ENCODE measurements at regions not wholly inside any gene's neighbourhood (a gene's known extent, or its start where the extent isn't known, plus 50 kb on each side); places are given as distances from the start of the nearest gene placed in this dataset.

DNA sequence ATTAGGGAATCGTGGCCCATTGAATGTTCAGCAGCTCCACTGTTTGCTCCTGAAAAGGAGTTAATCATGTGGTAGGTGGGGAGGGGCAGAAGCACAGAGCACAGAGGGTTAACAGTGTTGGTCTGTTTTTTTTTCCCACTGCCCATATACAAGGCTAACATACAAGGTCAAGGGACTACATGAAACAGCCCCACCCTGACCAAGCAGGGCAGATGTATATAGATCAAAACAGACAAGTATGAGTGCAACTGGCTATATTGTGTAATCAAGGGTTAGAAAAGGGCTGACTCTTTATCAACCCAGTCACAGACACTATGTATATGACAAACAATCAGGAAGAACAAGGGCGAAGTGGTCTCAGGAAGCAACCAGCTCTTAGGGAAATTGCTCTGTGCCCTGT is 186.6 kb upstream of the CDH11 start:
- no peak for DNase-seq

DNA sequence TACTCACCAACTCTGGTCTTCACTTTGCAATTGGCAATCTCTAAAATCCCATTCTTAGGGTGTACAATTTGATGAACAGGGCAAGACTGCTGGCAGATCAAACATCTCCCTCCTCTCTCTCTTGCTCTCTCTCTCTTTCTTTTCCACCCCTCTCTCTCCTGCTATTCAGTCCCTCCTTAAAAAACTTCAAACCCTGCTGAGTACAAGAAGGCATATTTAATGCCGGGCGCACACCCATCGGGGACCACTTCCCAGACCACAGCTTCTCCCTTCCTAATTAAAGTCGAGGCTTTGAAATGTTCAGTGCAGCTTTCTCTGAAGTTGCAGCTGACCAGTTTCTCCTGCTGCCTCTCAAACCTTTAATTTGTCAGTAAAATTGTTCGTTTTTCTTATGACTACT is 185.4 kb upstream of the CDH11 start:
- DNase-seq, result no peak

DNA sequence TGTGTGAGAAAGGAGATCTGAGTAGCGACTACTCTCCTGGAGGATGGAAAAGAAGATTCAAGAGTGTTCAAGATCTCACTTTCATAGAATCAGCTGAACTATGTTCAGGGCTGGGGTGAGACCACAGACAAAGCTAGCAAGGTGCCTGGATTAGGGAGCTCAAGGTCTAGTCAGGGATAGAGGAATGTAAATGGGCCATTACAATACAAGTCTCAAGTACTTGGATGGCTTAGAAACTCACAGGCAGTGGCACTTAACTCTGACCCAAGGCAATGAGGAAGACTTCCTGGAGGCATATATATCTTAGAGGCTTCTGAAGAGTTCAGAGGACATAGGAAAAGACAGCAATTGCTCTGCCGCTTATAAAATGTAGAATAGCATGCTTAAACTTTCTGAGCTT is 184.9 kb upstream of the CDH11 start:
- DNase-seq, result no peak

DNA sequence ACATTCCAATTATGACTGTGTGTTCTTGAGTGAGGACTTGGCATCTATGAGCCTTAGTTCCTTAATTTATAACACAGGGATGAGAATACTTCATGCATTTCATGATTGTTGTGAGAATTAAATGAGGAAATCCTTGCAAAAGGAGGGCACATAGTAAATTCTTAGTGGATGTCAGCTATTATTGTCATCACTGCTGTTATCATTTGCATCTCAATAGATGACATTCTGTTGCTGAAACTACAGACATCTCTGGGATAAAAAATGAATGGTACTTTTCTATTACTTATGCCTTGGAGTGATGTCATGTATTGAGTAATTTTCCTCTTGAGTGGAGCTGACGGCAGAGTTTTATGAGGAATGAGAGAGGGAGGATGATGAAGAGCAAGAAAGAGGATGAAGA is 184.4 kb upstream of the CDH11 start:
- no peak for DNase-seq

DNA sequence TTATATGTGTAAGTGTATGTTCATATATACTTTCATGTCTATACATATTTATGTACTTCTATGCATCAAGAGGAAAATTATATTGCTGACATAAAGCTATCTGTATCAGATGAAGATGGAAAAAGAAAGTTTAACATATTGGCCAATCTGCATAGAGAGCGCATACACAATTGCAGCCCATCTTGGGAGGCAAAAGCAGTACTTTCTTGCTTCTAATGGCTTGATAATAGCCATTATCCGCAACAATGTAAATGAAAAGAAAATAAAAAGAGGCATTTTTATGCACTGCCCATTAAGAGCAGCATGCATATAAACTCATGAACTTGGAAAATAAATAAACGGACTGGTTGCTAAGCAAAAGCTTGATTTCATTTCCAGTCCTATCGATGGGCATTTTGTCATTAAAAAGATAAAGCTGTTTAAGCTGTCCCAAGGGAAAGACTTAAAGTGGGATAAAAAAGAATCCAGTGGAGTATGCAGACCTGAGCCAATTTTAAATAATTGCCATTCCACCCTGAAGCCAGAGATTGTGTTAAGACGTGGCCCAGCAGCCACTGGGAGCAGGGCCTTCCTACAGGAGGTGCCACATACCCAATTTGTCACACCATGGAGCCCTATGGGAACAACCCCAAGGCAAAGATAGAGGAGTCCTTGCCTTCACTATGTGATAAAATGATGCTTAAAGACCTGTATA is 183.6 kb upstream of the CDH11 start:
- DNase-seq, result peak; percentile 32

DNA sequence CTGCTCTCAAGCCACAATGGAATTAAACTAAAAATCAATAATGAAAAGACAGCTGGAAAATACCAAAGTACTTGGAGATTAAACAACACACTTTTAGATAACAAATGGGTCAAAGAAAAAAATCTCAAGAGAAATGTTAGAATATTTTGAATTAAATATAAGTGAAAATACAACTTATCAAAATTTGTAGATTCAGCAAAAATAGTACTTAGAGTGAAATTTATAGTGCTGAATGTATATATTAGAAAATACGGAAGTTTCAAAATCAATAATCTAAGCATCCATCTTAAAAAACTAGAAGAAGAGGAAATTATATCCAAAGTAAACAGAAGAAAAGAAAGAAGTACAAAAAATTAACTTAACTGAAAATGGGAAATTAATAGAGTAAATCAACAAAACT is 179.2 kb upstream of the CDH11 start:
- no peak for DNase-seq

DNA sequence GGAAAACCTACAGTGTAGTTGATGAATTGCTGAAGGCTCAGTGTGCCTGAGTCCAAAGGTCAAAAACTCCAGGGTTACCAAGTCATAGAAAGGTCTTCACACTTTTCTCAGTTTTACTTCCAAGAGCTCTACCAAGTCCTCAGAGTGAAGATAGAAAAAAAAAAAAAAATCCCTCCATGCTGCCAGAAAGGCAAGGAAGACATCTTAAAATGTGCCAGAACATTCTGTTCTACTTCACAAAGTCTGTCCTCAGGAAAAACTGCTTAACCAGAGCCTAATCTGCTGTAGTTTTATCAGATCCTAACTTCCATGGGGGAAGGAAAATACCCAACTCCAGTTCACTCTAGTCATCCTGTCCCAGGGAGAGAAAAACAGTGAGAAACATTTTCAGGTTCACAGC is 175.6 kb upstream of the CDH11 start:
- no peak for DNase-seq

DNA sequence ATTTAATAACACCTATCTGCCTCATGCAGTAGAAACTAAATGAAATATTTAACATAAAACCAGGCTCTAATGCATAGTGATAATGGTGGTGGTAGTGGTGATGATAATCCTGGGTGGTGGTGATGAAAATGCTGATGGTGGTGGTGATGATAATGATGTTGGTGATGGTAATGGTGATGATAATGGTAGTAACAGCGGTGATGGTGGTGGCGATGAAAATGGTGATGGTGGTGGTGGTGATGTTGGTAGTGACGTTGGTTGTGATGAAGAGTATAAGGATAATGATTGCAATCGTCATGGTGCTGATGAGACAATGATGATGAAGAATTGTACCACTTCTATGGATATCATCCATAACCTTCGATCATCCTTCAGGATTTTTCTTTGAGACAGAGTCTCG is 173.7 kb upstream of the CDH11 start:
- no peak for DNase-seq

DNA sequence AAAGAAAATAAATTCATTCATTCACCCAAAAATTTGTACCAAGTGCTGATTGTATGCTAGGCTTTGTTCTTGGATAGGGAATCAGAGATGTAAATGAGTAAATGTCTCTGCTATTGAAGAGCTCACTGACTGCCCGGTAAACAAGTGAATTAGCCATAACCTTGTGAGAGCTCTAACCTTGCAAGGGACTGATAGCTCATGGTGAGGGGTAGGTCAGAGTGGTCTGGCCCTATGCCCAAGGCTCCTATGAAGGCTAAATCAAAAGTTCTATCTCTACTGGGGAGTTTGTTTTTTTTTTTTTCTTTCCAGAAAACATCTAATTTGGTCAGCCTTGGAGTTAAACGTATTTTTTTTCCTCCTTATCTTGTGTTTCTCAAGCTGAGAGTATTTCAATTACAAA is 172.8 kb upstream of the CDH11 start:
- DNase-seq, result no peak

DNA sequence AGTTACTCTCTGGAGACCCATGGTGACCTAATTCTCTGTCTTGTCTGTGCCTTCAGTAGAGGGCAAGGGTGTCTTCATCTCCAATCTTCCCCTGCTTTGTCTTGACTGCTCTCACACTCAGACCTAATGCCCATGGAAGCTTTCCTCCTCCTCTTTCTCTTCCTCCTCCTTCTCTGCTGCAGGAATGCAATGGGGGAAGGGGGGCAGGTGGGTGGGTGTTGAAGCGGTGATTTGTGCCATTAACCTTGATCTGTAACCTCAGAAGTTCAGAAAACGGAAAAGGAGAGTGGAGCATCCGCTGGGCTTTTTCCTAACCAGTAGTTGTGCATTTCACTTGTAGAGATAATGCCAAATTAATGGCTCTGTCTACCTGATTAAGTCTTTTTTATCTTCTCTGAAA is 172.3 kb upstream of the CDH11 start:
- no peak for DNase-seq

DNA sequence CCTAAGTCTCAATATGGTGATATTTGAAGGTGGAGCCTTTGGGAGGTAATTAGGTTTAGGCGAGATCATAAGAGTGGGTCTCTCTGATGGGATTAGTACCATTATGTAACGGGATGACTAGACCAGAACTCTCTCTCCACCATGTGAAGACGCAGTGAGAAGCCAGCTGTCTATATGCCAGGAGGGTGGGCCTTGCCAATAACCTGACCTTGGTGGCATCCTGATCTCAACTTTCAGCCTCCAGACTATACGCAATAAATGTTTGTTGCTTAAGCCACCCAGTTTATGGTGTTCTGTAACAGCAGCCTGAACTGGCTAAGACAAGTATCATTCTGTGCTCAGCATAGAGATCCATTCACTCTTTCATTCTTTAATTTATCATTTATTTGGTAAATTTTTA is 167.2 kb upstream of the CDH11 start:
- DNase-seq, result no peak

DNA sequence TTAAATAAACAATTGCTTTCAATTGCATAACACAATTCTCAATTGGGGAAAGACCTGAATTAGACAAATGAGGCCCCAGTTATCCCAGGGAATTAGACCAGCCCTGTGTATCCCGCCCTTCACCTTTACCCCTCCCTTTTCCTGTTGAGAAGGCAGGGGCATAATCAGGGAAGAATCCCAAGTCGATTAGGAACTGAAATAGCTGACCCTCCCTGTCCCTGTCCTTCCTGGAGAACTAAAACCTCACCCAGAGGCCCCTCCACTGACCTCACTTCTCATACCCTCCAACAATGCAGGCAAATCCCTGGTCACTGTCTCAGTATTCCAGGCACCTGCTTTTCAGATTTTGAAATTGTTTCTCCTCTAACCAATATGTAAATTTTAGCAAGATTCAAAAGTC is 165.4 kb upstream of the CDH11 start:
- DNase-seq, result no peak

DNA sequence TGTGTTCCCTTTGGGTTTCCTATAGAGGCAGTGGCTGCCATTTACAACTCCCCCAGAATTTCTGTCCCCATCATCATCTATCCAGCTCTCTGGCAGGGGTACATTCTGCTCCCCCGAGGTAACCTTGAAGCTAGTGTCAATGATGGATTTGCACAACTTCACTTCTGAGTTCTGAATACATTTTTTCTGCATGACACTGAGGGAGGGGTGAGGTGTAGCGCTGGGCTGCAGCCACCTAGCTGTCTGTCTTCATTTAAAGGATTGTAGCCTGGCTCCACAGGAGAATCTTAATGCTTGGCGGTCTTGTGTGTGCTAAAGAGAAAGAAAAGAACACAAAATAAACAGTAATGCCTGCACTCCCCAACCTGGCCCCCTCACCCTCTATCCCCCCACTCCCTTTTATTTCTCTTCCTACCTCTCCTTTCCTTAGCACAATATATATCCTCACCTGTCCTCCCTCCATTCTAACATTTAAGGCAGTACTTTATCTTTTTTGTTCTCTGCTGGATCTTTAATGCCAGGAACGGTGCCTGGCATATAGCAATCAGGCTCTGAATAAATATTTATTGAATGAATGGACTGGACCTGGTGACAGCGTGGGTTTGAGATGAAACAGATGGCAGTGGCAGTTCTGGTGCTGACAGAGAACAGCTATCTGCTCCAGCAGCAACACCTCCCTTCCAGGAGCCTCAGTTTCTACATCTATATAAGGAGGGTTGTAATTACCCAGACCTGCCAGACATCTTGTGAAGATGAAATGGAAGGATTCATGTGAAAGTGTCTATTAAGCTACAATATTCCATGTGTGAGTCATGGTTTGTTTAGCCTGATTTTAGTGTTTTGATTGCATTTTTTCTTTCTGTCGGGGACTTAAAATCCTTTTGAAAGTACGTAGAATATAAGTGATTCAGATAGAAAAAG is 163.5 kb upstream of the CDH11 start:
- no peak for DNase-seq

DNA sequence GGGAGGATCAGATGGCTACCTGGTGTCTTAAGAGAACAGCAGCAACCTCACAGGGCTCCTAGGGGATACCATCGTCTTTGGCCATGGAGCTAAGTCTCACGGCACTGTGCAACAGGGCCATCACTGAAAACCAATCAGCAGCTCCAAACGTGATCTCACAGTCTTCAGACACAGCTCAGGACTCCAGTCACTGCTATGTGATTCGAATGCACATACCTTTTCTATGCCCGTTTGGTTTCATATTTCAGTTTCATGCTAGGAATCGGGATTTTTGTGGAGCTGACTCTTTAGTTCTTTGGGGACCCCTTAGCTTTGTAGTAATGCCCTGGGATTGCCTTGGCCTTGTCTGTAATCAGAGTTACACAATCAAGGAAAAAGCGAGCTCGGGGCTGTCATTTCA is 162.8 kb upstream of the CDH11 start:
- DNase-seq, result peak; percentile 27

DNA sequence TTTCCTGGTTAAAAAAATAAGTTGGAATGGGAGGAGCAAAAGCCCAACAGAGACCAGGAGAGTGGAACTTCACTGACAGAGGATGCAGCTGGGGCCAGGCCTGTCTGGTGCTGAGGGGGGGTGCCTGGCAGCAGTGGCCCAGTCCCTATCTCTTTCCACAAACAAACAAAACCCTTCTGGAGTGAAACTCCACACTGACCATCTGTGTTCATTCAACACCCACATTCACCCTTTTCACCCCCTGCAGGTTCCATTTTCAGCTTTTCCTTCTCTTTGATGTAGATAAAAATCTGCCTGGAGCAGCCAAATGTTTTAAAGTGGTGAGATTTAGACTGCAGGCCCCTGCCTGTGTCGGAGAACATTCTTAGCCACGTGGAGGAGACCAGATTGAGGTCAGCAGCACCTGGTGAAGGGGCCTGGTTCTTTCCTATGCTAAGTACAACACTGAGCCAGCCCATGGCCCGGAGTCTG is 161.4 kb upstream of the CDH11 start:
- peak; percentile 26 for DNase-seq

DNA sequence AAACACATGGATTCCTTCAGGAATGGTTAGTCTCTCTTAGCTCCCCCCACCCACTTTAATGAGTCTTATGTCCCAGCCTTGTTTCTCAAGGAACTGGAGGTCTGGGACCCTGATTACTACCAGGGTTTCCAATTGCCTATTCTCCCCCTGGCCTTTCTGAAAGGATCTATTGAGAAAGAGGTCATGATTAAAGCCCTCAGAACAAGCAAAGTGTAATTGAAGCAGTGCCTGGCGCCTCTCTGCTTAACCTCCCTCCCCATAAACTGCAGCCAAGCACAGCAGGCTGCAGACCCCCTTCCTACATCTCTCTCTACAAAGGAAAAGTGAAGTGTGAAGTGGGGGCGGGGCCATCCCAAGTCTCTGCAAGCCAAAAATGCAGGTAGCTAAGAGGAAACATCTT is 159.7 kb upstream of the CDH11 start:
- DNase-seq, result no peak

DNA sequence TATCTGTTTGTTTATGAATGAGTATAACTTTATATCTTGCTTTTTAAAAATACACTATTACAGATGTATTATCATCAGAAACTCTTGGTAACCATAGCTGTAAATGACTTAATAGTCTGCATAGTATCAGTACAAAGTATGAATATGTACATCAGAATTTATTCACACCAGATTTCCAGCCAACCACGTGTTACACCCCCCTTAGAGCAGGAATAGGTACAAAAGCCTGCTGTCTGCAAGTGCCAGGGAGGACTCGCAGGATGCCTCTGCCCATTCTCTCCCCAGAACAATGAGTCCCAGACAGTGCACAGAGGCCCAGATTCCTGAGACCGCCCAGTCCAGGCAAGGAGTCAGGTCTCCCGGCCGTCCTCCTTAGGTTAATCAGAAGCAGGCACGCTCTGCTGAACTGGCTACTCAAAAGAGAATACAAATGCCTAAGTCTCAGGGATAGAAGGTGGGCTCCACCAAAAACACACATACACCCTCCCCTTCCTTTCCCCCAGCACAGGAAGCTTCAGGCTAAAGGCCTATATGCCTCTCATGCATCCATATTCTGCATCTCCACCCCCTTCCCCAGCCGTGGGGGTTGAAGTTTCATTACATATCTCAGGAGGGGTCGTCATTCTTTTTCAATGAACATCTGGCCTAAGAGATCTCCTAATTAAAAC is 159.1 kb upstream of the CDH11 start:
- DNase-seq, result no peak

DNA sequence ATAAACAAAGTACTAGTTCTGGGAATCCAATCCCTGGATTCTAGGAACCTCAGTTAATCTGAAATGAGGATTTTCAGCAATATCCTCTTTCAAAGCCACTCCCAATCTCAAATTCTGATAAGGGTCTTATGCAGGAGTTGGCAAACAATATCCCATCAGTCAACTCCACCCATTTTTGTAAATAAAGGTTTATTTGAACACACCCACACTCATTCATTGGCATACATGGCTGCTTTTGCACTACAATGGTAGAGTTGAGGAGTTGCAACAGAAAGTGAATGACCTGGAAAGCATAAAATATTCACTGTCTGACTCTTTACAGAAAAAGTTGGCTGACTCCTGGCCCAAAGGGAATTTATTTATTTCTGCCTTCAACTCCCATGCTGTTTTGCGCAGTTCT is 157.7 kb upstream of the CDH11 start:
- no peak for DNase-seq

DNA sequence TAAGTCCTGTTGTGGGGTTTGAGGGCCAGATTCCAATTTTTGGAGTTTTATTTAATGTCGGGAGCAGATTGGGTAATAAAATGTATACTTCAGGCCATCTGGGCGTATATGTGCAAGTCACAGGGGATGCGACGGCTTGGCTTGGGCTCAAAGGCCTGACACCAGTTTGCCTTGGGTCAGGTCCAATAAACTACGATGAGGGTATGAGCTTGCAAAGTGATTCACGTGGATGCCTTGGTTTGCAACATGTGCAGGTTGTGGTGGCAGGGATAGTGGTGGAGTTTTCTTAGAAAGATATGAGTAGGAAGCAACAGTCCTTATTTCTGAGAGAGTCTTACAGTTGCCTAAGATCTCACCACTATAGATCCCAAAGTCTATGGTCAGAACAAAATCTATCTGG is 157.0 kb upstream of the CDH11 start:
- no peak for DNase-seq

DNA sequence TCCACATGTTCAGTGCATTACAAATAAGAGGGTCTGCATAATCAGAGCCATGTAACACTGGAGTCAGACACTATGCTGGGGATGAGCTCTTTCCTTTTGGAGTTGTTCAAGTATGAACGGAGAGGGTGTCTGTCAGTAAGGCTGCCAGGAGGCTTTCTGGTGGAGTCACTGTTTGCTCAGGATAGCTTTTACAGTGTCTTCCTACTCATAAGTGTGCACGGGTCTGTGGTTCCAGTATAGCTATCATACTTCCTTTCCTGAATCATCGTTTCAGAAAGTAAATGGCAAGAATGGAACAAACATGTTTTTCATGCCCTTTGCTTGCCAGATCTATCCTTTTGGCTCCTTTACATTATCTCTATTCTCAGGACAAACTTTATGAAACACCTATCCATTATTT is 152.7 kb upstream of the CDH11 start:
- no peak for DNase-seq

DNA sequence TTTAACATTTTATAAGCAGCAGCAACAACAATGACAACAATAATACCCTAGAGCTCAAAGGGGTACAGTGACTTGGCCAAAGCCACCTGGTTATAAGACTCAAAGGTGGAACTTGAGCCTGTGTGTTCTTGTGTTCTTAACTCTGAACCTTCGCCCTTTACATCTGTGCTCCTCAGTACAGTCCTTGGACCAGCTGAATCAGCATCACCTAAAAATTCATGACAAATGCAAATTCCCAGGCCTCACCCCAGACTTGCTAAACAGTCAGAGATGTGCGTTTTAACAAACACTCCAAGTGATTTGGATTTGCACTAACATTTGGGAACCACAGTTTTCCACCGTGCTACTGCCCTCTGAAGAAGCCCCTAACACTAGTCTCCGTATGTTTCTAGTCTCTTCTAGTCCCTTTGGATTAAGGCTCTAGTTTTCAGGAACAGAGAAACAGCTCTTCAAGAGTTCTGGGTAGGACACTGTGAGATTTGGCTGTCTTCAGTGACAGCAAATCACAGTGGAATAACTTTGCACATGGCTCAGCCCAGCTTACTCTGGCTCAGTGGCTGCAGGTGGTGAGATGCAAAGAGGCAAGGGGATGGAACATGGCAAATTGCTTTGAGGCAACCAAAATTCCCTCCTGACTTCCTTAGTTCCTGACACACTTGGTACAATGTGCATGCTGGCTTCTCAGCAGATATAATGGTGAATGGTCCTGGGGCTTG is 151.0 kb upstream of the CDH11 start:
- no peak for DNase-seq

DNA sequence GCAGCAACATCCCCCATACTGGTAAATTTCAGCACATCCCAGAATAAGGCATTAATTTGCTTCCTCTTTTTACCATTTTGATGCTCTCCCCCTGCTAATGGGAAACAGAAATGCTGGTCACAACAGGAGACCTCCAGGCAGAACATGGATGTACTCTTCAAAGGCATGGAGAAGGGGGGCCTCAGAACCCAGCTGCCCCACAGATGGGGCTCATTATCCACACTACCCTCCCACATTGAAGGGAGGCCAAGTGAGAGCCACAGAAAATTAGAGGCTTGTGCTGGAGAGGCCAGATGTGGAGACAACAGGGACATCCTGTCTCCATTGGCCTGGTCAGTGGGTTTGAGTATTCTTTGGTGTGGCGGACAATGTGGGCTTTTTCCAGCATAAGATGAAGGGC is 150.1 kb upstream of the CDH11 start:
- DNase-seq, result peak; percentile 29

DNA sequence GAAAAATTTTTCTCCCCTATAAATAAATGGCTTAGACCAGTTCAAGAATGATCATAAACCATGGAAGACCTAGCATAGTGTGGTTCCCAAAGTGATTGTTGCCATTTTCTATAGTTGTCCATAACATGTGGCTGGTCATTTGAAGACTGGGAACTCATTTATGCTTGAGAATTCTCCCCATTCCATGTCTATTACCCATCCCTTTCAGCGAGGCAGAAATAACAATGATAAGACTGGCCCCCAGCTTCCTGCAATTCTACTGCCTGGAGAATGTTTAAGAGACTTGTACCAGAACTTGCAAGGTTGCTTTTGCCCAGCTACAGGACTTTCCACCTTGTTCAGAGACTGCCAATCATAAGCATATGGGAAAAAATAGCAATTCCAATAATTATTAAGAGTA is 146.5 kb upstream of the CDH11 start:
- no peak for DNase-seq

All from tongue (tissue), 1 donor.